ENCODE measurements at regions not wholly inside any gene's neighbourhood (a gene's known extent, or its start where the extent isn't known, plus 50 kb on each side); places are given as distances from the start of the nearest gene placed in this dataset.

DNA sequence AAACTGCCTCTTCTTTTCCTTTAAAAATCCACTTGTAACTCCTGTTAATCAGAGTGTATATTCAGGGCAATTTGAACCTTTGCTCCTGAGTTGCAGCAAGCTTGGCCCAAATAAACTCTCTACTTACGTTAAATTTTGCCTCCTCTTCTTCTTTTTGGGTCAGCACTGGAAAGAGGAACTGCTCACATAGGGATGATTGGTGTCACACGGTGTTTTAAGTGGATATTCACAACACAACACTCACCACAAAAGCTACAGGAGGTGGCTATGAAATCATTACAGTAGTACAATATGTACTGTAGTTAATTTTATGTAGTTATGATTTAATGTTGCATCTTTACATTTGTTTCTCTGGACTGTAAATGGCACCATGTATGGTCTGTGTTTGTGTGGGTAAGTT, 96.8 kb upstream of the DOCK9 start:
- TF ChIP-seq, protein P1, sequence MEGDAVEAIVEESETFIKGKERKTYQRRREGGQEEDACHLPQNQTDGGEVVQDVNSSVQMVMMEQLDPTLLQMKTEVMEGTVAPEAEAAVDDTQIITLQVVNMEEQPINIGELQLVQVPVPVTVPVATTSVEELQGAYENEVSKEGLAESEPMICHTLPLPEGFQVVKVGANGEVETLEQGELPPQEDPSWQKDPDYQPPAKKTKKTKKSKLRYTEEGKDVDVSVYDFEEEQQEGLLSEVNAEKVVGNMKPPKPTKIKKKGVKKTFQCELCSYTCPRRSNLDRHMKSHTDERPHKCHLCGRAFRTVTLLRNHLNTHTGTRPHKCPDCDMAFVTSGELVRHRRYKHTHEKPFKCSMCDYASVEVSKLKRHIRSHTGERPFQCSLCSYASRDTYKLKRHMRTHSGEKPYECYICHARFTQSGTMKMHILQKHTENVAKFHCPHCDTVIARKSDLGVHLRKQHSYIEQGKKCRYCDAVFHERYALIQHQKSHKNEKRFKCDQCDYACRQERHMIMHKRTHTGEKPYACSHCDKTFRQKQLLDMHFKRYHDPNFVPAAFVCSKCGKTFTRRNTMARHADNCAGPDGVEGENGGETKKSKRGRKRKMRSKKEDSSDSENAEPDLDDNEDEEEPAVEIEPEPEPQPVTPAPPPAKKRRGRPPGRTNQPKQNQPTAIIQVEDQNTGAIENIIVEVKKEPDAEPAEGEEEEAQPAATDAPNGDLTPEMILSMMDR (conservative IDR thresholded peaks at IDR 0.05 in 1 of 2, IDR thresholded peaks at IDR 0.05 in 1 of 2; ENCODE audit: low read depth in 1 of 2, low read length in 2 of 2) = no peak
- TF ChIP-seq EZH2 (IDR thresholded peaks at IDR 0.05; ENCODE audit: low read length, missing control alignments) = no peak

All from fibroblast of lung (primary cell).